Uterus (tissue), 3 donors: ENCODE measurements at regions not wholly inside any gene's neighbourhood (a gene's known extent, or its start where the extent isn't known, plus 50 kb on each side); places are given as distances from the start of the nearest gene placed in this dataset.

Experiments used
- DNase-seq, 2 donors: peaks; one replicate each; pipeline ENCODE4 v3.0.0-alpha.2; 2019 to 2020
- H3K27ac ChIP-seq, 2 donors: fragments of 200-600 bp; sonication (generic); 1 replicate in 1 of 2; 2 replicates in 1 of 2; pipeline ENCODE4 v1.5.1; 2016 to 2018
- H3K27me3 ChIP-seq, 2 donors: fragments of 200-600 bp; sonication (generic); one replicate each; pipeline ENCODE4 v1.5.1; 2018 to 2019; ENCODE audit warnings: control low read depth in 1 of 2
- H3K36me3 ChIP-seq, 2 donors: fragments of 200-600 bp; sonication (generic); one replicate each; pipeline ENCODE4 v1.5.1; 2019; ENCODE audit warnings: control low read depth in 1 of 2
- H3K4me1 ChIP-seq, 2 donors: fragments of 200-600 bp; sonication (generic); one replicate each; pipeline ENCODE4 v1.5.1; 2018 to 2019; ENCODE audit warnings: control low read depth in 1 of 2
- H3K4me3 ChIP-seq, 2 donors: fragments of 200-600 bp; sonication (generic); 1 replicate in 1 of 2; 2 replicates in 1 of 2; pipeline ENCODE4 v1.5.1; 2018 to 2019; ENCODE audit warnings: mild to moderate bottlenecking in 1 of 2
- H3K9me3 ChIP-seq, 2 donors: fragments of 200-600 bp; sonication (generic); one replicate each; pipeline ENCODE4 v1.5.1; 2019; ENCODE audit warnings: control low read depth in 1 of 2
- POLR2A ChIP-seq, 2 donors: fragments of 450-650 bp; IDR thresholded peaks; one replicate each; pipeline ENCODE4 v1.6.1; 2016; ENCODE audit warnings: antibody characterized with exemption in 2 of 2, mild to moderate bottlenecking in 1 of 2, moderate library complexity in 1 of 2
- intact Hi-C: fragments of 100-400 bp; cut with DNase I; formaldehyde crosslinking; loops from one replicate; pipeline ENCODE4 v1.15.1; 2023; ENCODE audit warnings: low total_unique reads
- TF ChIP-seq, protein P1 (sequence below), 4 experiments: fragments of 200-600 bp in 2 of 4; fragments of 450-650 bp in 2 of 4; sonication (generic) in 2 of 4; IDR thresholded peaks; one replicate each; pipeline ENCODE4 v1.5.1; 2016 to 2019; ENCODE audit warnings: antibody characterized with exemption in 4 of 4, mild to moderate bottlenecking in 2 of 4, moderate library complexity in 1 of 4
- donor health status: DM: yes; HTN: yes; CAD: no.

DNA sequence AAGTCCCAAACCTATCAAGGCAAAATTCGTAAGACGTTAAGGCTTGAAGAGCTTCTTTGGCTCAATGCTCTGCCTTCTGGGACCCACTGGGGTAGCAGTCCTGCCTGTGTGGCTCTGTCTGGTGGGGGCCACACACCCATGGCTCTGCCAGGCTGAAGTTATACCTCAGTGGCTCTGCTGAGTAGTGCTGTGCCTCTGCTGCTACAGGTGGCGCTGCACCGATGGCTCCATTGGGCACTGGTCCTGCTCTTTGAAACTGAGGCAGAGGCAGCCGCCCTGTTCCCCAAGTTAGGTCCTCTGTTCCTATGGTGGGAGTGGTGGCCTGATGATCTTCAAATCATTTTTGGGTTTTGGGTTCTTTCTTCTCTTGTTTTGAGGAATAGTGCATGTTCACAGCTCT, 68.0 kb upstream of the AP4E1 start:
- no peak for TF ChIP-seq POLR2A (IDR thresholded peaks at IDR 0.05)
- TF ChIP-seq, protein P1, sequence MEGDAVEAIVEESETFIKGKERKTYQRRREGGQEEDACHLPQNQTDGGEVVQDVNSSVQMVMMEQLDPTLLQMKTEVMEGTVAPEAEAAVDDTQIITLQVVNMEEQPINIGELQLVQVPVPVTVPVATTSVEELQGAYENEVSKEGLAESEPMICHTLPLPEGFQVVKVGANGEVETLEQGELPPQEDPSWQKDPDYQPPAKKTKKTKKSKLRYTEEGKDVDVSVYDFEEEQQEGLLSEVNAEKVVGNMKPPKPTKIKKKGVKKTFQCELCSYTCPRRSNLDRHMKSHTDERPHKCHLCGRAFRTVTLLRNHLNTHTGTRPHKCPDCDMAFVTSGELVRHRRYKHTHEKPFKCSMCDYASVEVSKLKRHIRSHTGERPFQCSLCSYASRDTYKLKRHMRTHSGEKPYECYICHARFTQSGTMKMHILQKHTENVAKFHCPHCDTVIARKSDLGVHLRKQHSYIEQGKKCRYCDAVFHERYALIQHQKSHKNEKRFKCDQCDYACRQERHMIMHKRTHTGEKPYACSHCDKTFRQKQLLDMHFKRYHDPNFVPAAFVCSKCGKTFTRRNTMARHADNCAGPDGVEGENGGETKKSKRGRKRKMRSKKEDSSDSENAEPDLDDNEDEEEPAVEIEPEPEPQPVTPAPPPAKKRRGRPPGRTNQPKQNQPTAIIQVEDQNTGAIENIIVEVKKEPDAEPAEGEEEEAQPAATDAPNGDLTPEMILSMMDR (IDR thresholded peaks at IDR 0.05) = no peak
- Histone ChIP-seq H3K4me3 (no peak overlapping the region), H3K36me3 (no peaks in the 10 kb centered on the region), H3K4me1 (no peaks in the 10 kb centered on the region), H3K27ac (no peak overlapping the region), H3K27me3 (no peaks in the 10 kb centered on the region), H3K9me3 (no peaks in the 10 kb centered on the region)
- no peak for DNase-seq
- intact Hi-C loops = no loop called here

DNA sequence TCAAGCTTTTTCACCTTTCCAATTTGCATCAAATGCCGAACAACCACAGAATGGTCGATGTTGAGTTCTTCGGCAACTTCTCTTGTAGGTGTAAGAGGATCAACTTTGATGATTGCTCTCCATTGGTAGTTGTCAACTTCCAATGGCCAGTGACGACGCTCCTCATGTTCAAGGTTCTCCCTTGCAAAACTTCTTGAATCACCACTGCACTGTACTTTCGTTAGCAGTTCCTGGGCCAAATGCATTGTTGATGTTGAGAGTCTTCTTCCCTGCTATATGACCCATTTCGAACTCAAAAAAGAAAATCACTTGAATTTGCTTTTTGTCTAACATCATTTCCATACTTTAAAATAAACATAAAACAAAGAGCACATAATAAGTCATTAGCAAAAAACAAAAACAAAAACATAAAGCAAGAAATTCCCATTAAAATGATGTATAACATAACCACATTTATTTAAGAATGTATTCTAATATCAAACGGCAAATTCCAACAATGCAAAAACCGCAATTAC, 71.2 kb upstream of the AP4E1 start:
- TF ChIP-seq, protein P1 (IDR thresholded peaks at IDR 0.05) = no peak
- TF ChIP-seq POLR2A (IDR thresholded peaks at IDR 0.05) = no peak
- Histone ChIP-seq H3K36me3 (no peaks in the 10 kb centered on the region), H3K4me3 (no peak overlapping the region), H3K27me3 (no peaks in the 10 kb centered on the region), H3K4me1 (no peaks in the 10 kb centered on the region), H3K9me3 (no peaks in the 10 kb centered on the region), H3K27ac (no peak overlapping the region)
- DNase-seq = no peak
- intact Hi-C loops = no loop called here

DNA sequence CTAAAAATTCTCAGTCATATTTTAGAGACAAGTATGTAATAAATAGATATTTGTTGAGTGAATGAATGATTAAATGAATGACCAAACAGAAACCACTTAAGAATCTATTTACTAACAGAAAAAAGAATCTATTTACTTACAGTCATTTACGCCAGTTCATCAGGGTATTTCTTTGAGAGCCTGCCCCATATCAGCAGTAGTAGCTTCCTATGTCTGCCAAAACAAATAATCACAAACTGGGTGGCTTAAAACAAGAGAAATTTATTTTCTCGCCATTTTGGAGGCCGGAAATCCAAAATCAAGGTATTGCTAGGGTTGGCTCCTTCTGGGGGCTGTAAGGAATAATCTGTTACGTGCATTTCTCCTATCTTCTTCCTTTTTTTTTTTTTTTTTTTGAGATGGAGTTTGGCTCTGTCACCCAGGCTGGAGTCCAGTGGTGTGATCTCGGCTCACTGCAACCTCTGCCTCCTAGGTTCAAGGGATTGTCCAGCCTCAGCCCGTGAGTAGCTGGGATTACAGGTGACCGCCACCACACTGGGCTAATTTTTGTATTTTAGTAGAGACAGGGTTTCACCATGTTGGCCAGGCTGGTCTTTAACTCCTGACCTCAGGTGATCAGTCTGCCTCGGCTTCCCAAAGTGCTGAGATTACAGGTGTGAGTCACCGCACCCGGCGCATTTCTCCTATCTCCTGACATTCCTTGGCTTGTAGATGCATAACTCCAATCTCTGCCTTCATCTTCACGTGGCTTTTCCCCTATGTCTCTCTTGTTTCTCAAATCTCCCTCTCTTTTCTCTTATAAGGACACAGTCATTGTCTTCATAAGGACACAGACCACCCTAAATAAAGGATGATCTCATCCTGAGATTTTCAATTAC, 65.2 kb upstream of the SPPL2A start:
- Histone ChIP-seq H3K27ac (no peak overlapping the region), H3K27me3 (no peaks in the 10 kb centered on the region), H3K4me3 (no peak overlapping the region), H3K9me3 (no peaks in the 10 kb centered on the region), H3K36me3 (no peaks in the 10 kb centered on the region), H3K4me1 (no peaks in the 10 kb centered on the region)
- TF ChIP-seq, protein P1 (IDR thresholded peaks at IDR 0.05) = no peak
- TF ChIP-seq POLR2A (IDR thresholded peaks at IDR 0.05) = no peak
- DNase-seq = no peak
- intact Hi-C loops = no loop called here

DNA sequence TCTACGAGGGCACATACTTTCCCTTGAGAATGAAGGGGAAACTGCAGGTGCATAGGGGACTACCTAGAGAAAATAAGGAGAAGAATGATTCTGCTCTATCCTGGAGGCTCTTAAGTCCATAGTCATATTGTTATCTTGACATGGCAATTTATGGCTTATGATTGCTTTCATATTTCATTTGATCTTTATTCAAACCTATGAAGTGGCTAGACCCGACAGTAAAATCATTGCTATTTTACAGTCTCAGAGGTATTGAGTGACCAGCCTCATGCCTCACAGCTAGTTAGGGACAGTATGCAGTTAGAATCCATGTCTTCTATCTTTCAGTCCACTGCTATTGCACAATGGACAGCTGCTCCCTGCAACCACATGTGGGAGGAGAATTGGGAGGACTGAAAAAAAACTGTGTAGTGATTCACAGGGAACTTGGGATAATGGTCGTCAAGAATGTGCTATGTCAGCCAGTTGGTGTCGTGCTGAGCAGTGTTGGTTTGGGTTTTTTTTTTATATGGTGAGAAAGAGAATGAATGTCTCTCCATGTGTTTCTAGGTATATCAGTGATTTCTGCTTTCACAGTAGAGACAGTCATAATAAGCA, 63.2 kb upstream of the SPPL2A start:
- H3K4me1 ChIP-seq = no peaks in the 10 kb centered on the region
- H3K27me3 ChIP-seq = no peaks in the 10 kb centered on the region
- TF ChIP-seq POLR2A (IDR thresholded peaks at IDR 0.05) = no peak
- TF ChIP-seq, protein P1 (IDR thresholded peaks at IDR 0.05) = no peak
- H3K4me3 ChIP-seq = no peak overlapping the region
- no peaks in the 10 kb centered on the region for H3K36me3 ChIP-seq
- intact Hi-C loops = no loop called here
- DNase-seq = peak; percentile 28 to 31
- no peak overlapping the region for H3K27ac ChIP-seq
- no peaks in the 10 kb centered on the region for H3K9me3 ChIP-seq

DNA sequence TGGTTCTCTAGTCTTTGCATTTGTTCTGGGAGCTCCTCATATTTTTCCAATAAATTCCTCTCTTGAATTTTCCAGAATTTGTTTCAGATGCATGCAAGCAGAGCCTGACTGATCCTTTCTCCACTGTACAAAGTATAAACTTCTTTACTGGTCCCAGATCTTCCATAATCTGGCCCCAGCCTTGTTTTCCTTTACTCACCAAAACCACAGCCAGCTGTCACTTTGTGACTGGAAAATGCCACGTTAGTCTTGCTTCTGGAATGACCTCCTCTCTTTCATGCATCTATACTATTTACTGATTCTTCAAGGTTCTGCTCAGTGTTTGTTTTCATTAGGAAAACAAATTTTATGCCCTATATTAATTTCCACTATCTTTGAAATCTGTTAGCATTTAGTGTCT, 60.4 kb upstream of the SPPL2A start:
- Histone ChIP-seq H3K36me3 (no peaks in the 10 kb centered on the region), H3K4me3 (no peak overlapping the region), H3K4me1 (no peaks in the 10 kb centered on the region), H3K9me3 (no peaks in the 10 kb centered on the region), H3K27ac (no peak overlapping the region), H3K27me3 (no peaks in the 10 kb centered on the region)
- TF ChIP-seq, protein P1 (IDR thresholded peaks at IDR 0.05) = no peak
- no peak for TF ChIP-seq POLR2A (IDR thresholded peaks at IDR 0.05)
- no peak for DNase-seq
- intact Hi-C loops = no loop called here
